Amniotic stem cell (primary cell): ENCODE measurements at regions not wholly inside any gene's neighbourhood (a gene's known extent, or its start where the extent isn't known, plus 50 kb on each side); places are given as distances from the start of the nearest gene placed in this dataset.

Source experiments
- DNase-seq: peaks from one replicate; lab custom pipeline; 2025; lab: John Stamatoyannopoulos, UW

- DNase-seq = no peak
These were observed 220.1 kb upstream of the RPL34 start for GRCh38 chr4:108400309-108400708.

DNA sequence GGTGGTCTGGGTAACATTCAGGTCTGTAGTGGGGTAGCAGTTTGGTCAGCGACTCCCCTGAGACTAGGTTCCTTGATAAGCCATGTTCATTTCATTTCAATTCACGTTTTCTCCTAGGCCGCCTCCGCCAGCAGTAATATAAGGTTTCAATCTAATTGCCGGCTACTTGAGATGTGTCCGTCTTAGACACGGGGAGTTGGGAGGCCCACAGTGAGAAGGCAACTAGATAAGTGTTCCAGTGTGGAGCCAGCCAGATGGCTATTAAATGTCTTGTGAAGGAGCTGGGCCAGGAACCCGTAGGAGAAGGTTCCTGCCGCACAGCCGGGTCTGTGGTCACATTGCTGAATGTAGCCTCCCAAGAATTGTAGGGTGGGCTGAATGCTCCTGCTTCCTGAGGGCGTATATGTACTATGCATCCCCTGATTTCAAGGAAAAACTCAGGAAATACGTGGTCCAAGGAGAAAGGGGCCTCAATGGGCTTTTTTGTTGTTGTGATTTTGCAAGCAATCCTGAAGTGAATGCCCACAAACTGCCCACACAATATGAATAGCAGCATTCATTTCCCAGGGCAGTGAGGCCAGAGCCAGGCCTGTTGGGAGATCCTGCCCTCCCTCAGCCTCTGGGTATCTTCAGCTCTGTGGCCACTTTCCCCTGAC, 220.6 kb upstream of the RPL34 start:
- DNase-seq = no peak

DNA sequence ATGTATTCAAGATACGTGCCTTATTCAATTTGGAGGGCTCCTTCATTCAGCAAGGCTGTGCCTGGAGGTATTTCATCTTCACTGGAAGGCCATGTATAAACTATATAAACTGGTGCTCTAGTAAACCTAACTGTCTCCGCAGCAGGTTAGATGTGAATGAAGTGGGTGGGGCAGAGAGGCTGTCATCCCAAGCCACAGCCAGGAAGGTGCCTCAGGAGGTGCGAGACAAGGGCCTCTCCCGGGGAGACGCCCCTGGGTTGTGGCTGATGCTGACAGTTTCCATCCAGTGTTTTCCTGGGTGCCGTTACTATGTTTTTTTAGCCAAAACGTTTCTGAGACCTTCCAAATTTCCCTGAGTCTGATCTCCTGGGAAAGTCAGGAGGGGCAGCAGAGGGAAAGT, 221.5 kb upstream of the RPL34 start:
- no peak for DNase-seq

DNA sequence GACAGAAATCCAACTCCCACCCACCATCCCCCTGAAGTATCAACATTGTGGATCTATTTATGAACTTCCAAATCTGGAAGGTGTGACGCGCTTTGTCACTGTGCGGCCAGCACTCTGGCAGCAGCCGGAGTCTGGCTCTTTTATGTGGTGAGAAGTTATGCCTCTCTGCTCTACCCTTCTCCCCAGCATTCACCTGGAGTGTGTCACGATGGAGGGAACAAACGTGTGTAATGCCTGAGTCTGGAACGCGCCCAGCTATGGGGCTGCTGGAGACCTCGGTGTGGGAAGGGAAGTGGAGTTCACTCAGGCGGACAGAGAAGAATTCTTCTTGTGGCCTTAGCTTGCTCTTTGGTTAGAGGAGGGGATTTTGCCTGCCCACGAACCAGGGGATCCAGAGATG, 222.1 kb upstream of the RPL34 start:
- DNase-seq = no peak

- no peak for DNase-seq
These were observed 222.5 kb upstream of the RPL34 start for GRCh38 chr4:108397850-108398249.

- DNase-seq = no peak
These were observed 223.4 kb upstream of the RPL34 start for GRCh38 chr4:108396900-108397497.

DNA sequence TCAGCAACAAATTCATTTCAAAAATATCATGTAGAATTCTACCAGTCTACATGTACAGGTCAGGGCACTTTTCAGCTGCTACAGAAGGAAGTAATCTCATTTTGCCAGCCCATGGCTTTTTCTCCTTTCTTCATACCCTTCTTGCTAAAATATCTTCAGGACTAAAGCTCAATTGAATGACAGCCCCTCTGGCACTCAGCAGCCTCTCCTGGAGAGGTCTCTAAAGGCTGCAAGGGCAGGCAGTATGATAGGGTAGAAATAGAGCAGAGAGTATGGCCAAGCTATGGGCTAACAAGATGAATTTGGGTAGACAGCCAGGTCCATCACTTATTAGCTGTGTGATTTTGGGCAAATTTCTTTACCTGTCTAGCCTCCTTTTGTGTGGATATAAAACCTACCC, 224.6 kb upstream of the RPL34 start:
- no peak for DNase-seq

- DNase-seq = no peak
These were observed 225.2 kb upstream of the LEF1 start for GRCh38 chr4:108393890-108394472.

DNA sequence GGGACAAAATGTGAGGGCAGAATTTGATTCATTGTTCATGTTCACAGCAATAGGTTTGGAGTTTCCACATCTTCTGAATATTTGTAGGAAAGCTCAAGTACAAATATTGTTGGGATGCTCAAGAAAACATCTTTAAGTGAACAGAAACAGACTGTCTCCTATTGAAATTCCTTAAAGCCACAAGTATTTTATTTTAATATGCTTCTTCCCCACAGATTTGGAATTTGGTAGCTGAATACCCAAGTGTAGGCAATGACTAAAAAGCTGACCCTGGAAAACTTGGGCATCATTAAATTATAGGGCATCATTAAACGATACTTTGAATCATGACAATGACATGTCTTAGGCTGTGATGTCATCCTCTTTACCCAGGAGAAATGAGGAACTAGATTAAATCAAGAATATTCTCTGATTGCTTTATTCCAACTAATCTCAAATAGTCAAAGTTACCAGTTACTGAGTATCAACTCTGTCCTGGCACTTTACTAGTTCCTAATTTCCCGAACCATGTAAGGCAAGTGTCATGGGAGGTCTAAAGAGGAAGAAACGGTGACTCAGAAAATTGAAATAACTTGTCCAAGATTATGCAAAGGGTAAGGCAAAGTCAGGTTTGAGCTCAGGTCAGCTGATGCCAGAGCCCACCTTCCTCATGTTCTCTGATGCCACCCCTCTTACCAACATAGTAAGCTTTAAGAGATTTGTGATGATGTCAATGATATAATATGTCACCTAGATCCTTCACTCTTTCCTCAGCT, 223.1 kb upstream of the LEF1 start:
- DNase-seq = no peak

GRCh38 chr4:108385076-108385475, 216.3 kb upstream of the LEF1 start:
- DNase-seq = no peak

DNA sequence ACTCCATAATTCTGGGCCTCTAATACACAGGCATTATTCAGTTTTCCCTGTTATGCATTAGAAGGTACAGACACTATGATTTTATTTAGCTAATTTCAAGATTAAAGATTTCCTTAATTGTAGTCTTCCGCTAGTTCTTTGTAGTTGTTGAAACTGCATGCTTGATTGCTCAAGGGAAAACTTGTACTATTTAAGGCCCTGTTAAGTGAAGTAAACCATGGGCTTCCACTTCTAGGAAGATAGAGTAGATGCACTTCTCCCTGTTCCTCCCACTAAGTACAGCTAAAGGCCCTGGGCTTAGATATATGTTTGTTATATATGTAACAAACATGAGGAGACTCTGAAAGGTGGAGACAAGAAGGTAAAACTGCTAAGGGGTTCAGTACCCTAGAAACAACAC, 215.8 kb upstream of the LEF1 start:
- DNase-seq = no peak

DNA sequence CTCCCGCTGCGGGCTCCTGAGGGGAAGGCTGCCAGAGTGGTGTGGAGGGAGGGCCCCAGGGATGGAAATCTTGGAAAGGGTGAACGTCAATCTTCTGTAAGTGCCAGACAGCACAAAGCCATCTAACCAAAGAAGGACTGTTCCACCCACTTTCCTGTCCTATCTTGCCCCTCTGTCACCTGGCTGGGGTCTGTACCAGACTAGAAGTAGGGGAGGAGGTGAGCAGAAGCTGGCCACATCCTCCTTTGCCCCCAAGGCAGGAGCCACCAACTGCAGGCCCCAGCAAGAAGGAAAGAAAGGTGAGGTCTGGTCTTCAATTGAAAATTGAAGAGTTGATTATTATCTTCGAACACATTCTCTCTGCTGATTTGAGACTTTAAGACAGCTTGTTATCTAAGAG, 214.4 kb upstream of the LEF1 start:
- DNase-seq = no peak

DNA sequence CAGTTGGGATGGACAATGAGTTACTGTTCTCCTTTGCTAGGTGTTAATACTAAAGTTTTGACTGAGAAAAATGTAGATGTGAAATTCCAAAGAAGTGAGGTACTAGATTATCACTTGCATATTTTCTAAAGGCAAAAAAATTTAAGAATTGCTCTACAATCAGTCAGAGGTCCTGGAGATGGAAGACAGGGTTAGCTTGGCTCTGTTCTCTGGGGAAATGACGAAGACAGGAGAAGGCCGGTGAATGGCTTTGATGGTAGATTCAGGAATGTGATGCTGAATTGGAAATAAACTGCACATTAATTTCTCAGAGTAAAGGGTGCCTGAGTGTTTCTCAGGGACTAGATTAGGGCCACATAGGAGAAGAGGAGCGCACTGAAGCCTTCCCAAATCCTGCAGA, 214.0 kb upstream of the LEF1 start:
- DNase-seq = no peak

DNA sequence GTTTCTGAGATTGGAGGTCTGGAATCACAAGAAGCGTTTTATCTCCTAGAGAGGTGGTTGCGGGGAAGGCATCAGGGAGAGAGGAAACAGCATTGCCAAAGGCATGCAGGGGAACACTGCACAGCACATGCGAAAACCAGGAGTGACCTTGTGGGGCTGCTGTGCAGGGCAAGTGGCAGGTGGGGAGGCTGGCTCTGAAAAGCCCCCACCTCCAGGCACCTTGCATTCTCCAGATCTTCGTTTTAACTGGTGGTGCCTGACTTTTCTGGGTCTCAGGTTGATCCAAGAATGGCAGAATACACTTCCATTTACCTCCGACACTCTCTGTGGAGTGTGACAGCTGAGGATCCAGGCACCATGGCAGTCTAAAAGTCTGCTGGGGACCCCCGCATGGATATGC, 209.4 kb upstream of the LEF1 start:
- DNase-seq = no peak

GRCh38 chr4:108377021-108377420, 208.3 kb upstream of the LEF1 start:
- DNase-seq = no peak

DNA sequence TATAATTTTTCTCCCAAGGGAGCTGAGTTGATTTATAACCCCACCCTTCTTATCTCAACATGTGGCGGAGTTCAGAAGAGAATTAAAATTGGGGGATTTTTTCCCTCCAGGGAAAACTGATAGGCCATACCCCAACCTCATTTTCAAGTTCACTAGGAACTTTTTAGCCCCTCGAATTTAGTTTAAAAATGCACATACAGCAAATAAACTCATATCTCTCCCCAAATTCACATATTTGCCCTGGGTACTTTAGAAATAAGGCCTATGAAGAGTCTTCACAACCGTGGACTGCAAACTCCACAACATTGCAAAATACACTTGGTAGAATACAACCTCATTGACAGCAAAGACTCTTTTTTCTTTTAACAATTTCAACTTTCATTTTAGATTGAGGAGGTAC, 206.7 kb upstream of the LEF1 start:
- no peak for DNase-seq

- DNase-seq = no peak
These were observed 203.9 kb upstream of the LEF1 start for GRCh38 chr4:108372681-108373080.

DNA sequence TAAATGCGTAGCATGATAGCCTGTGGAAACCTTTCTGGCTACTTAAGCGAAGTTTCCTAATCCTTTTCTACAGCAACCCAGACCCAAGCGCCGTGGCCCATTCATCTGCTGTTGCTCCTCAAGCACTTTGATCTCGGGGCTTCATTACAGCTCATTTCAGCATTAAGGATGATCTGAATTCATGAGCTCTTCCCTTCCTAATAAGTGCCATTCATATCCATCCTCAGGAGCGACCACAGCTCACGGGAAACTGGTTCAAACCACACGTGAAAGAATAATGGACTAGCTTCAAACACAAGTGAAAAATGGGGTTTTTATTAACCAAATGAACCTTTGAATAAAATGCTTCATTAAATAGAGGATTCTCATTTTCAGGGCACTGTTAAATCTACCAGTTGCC, 202.6 kb upstream of the LEF1 start:
- DNase-seq = no peak

GRCh38 chr4:108370291-108371141, 201.8 kb upstream of the LEF1 start:
- no peak for DNase-seq

- no peak for DNase-seq
These were observed 200.4 kb upstream of the LEF1 start for GRCh38 chr4:108369035-108369655.

GRCh38 chr4:108367751-108368150, 199.0 kb upstream of the LEF1 start:
- DNase-seq = no peak

GRCh38 chr4:108366716-108367115, 198.0 kb upstream of the LEF1 start:
- no peak for DNase-seq
